Stimulated activated CD4-positive, alpha-beta T cell treated with anti-CD3 and anti-CD28 coated beads, Interleukin-4, amount 100 ng/mL, for 48 hours (primary cell): ENCODE measurements at regions not wholly inside any gene's neighbourhood (a gene's known extent, or its start where the extent isn't known, plus 50 kb on each side); places are given as distances from the start of the nearest gene placed in this dataset.

ENCODE experiments used
- DNase-seq, 2 donors: peaks; one replicate each; pipeline ENCODE4 v3.0.0-alpha.2; 2020; ENCODE audit warnings: low read depth in 2 of 2

DNA sequence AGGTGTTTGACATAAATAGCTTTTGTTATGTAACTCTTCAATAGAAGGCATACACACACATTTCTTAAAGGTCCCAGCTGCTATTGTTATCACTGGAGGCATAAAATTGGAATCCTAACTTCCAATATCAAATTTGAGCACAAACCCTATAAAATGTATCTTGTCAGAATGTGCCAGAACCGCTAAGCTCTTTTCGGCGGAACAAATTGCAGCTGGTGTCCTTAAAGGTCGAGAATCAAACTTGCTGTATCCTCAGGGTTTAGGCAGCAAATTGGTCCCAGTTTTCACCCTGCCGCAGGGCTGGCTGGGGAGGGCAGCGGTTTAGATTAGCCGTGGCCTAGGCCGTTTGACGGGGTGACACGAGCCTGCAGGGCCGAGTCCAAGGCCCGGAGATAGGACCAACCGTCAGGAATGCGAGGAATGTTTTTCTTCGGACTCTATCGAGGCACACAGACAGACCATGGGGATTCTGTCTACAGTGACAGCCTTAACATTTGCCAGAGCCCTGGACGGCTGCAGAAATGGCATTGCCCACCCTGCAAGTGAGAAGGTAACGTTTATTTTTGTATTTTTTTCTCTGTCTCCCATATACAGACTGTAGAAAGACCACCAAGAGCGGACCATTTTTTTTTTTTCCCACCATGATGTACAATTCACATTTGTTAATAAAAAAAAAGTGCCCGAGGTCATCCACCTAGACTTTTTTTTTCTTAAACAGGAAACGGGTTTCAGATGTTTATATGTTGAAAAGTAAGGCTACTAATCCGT lies 297.1 kb downstream of the IRF8 start:
- no peak for DNase-seq

DNA sequence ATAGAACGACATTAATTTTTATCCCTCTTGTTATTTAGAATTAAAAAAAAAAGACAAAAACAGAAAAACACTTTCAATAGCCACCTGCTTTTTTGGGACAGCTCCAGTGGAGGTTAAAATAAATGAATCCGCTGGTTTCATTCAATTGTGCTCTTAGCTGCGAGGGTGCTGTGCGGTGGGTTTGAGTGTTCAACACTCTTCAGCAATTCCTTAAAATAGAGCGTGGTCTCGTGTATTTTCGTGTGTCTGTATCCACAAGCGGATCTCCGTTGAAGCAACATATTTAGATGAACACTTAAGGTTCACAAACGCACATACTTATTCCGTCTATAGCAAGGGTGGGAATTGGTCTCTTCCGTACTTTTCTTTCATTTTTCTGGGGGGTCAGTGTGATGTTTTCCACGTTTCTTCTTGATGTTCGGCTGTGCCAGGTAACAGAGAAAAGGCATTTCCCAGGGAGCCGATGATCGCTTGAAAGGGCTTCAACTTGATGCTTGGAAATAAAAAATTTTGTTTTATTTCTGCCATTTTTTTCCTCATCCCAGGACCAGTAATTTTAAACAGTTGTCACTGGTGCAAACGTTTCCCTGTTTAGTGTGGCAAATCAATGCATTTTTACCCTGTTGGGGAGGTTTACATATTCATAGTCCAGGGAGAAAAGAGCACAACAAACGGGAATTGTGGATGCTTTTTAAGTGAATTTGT lies 297.9 kb downstream of the IRF8 start:
- DNase-seq: no peak

DNA sequence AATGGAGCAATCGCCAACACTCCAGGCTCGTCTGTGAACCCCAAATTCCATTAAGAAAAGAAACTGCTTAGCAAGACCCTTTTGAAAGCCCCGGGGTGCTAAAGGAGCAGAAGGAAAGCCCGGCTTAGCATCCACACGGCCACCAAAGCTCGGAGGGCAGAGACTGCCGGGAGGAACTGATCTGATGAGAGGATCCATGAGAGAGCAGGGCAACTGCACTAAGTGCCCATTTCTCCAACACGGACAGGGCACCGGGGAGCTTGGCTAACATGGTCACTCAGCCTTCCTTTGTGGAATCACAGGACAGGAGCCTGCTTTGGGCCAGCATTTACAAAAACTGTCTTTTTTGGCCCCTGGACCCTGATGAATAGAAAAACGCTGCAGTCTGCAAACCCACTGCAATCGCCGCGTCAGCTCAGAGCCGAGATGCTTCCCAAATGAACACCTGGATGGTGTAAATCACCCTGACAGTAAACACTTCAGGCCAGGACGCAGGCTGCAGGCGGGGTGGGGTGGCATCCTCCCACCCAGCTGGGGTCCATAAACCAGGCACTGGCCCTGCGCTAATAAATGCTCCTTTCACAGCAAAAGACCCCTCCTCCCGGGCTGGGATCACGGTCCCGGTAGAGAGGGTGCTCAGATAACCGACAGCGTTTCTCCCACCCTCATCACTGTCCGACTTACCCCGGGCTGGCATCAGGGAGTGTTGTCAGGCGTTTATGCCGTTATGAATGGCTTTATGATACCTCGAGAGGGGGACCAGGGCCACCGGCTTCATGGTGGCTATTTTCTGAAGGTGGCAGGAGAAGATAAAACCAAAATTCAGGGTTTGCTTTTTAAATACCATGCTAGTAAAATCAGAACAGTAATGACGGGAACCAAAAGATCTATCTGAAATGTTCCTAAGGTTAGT lies 299.5 kb downstream of the IRF8 start:
- DNase-seq: no peak

DNA sequence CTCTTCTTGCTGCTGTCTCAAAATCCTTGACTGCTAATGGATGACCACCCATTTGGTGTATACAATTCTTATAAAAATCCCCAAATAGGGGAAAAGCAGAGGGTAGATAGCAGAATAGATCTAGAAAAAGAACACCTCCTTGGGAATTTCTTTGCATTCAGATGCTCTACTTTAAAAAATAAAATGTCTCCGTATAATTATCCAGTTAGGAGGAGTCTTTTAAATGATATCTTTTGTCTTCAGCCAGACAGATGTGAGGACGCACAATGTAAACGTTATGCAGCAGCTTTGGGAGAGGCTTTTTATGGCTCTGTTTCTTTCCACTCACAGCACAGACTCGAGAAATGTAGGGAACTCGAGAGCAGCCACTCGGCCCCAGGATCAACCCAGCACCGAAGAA lies 300.2 kb downstream of the IRF8 start:
- DNase-seq: no peak

DNA sequence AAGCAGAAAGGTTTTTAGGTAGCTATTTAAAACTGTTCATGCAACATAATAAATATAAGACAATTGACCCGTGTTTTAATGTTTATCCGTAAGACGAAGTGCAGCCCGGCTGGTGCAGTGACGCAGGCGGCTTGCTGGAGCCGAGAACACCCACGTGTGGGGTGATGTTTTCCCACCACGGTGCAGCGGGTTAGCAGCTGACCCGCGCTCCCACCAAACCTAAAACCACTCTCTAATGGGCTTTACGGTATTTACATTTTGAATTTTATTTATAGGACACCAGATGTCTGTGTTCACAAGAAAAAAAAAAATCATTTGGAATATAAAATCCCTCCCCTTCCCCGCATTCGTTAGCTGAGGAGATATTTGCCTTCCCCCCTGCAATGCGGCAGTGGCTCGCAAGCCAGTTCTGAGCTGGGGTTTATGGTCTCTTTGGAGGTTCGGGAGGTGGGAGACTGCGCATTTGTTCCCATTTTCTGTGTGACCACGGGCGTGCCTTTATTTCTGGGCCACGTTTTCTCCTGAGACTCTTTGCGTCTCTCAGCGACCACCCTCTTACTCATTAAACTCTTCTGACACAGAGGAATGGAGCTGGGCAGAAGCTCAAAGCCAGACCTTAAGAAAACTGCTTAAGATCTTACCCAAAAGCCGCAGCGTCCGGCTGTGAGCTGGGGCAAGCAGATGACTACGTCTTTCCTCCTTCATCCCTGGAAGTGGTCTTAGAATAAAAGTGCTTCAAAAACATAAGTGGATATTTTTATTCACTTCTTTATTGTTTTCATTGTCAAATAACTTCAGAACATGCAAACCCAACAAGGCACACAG lies 301.1 kb downstream of the IRF8 start:
- no peak for DNase-seq

DNA sequence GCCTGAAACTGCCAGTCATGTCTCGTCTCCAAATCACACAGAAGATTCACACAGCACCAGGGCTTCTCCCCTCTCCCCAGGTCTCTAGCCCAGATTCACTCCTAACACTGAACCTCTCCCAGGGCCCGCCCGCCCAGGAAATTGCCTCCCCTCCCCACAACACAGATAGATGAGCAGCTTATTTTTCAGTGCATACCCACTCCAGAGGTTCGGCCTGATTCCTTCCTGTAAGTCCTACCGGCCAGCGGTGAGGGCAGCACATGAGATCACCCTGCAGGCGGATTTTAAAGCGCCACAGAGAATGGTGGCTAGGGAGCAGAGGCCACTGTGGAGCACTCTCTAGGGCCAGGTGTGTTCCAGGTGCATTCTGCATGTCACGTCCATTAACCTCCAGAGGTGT lies 301.8 kb downstream of the IRF8 start:
- no peak for DNase-seq

DNA sequence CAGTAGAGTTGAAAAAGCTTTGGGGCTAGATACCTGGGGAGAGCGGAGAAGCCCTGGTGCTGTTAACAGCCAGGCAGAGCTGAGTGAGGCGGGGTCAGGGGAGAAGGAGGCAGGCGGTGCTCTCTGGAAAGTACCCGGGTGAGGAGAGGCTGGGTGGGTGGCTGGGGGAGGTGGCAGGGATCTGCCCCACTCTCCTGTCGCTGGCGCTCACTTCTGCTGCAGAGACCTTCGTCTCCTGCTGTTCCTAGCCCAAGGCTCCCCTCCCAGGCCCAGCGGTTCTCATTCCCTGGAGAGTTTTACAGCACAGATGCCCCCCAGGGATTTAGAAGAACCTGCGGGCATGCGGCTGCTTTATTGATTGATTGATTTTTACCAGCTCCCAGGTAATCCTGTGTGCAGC lies 302.8 kb downstream of the IRF8 start:
- DNase-seq: no peak

DNA sequence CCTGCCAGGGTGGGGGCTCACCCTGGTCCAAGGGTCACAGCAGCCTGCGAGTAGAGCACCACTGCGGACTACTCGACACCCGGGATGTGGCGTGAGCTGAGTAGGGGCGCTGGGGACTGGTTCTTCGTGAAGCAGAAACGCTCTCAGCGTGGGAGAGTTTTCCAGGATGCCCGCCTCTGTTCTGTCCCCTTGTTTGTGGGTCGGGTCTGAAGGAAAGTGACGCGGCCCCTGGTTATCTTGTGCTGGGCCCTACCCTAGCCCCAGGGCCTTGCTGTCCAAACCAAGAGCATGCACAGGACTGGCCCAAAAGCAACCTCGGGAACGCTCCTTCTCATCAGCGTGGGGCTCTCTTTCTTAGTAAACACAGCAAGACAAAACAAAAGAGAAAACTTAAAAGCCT lies 303.3 kb downstream of the IRF8 start:
- no peak for DNase-seq

DNA sequence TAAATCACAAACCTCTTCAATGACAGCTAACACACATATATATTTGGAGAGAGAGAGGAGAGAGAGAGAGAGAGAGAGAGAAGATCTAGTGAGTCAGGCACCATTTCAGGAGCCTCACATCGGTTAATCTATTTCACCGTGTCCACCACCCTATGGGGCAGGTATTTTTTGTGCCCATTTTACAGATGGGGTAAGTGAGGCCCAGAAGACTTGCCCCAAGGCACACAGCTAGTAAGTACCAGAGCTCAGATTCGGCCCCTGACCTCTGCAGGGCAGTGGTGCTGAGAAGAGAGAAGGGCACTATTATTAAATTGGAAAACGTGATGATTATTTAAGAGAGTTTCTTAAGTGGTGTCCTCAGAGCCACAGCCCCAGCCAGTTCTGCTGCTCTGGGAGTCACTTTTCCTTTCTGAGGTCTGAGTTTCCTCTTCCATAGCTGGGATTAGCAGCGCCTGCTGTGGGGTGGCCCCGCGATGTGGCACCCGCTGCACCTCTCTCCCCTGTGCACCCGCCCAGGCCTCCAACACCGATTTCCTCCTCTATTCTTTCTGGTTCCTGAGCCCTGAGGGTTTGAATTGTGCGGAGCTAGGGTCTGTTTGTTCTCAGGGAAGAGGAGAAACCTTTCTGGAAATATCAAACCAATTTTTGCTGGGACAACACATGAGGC lies 303.9 kb downstream of the IRF8 start:
- DNase-seq: no peak

DNA sequence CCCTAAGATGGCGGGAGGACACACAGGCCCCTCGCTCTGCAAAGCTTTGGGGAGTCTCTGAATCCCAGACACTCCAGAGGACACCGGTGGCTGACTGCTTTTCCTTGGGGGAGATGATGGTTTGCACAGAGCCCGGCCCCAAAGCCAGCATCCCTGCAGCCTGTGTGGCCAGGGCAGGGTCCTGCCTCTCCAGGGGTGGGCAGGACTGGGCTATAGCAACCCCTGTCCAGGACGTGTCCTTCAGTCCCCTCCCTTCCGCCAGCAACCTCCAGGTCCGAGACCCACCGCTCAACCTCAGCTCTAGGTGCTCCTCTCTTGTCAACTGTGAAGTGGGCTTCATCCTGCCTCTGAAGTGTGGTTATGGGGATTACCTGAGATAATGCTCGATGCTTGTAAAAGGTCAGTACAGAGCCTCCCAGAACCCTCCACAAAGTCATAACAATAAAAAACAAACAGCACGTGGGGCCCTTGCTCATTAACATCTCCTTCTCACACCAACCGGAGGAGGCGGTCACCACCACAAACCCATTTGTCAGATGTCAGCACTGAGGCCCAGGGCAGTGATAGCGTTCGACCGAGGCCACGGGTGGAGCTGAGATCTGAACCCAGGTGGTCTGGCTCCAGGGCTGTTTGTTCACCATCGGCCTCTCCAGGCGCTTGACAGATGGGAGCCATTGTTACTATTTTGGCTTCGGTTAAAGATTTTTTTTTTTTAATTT lies 304.8 kb downstream of the IRF8 start:
- no peak for DNase-seq

DNA sequence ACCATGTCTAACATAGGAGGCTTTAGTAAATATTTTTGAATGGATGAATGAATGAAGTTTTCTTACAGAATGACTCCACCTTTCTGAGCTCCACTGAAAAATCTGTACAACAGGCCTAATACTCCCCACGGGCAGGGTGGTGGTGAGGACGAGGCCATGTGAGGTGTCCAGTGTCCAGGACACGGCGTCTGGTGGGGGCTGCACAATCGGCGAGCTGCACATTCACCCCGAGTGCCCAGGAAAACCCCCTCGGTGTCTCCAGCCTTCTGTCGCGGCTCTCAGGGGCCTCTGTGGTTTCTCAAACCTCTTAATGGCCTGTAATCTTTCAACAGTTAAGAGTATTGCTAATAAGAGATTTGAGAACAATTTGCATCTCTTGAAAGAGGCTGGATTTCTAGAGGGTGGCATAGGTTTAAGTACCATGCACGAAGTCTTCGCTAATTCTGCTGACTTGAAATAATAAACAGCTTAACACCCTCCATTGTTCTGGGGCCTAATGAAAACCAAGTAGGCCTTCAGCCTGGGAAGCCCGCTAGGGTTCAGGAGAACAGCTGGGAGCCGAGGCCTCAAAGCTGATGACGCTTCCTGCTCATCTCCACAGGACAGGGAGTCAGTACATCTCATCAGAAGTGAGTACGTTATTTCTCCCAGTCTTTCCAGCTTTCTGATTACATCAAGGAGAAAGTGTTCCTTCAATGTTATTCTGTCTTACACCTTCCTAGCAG lies 304.6 kb upstream of the FOXF1 start:
- no peak for DNase-seq

DNA sequence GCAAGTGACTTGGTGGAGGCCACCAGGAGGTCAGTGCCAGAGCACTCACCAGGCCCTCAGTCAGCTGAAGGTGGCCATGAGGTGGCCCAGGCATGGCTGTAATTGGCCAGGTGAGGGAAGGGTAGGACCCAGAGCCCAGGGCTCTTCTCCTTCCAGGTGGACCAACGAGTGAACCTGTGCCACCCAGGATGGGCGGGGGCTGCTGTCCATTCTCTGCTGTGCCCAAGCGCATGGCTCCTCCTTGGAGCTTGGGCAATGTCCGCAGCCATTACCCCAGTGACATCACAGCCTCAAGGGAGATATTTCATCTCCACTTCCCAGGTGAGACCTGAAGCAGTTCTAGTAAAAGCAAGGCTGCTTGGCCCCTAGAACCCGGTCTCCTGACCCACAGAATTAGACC lies 303.0 kb upstream of the FOXF1 start:
- DNase-seq: no peak

DNA sequence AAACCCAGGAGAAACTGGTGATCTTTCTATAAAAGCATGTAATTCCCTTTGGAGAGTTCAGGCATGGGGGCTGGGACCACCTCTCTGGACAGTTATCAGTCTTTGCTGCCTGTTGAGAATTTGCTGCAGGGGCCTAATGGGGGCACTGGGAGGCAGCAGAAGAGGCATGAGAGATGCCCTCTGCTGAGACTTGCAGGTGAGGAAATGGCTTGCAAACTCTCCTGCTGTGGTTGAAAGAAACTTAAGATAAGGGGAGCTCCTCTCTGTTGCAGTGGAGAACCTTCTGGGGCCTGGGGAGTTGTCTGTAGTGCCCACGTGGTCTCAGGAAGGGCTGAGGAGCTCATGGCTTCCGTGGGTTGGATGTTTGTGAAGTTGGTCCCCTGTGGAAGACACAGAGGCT lies 301.1 kb upstream of the FOXF1 start:
- no peak for DNase-seq

DNA sequence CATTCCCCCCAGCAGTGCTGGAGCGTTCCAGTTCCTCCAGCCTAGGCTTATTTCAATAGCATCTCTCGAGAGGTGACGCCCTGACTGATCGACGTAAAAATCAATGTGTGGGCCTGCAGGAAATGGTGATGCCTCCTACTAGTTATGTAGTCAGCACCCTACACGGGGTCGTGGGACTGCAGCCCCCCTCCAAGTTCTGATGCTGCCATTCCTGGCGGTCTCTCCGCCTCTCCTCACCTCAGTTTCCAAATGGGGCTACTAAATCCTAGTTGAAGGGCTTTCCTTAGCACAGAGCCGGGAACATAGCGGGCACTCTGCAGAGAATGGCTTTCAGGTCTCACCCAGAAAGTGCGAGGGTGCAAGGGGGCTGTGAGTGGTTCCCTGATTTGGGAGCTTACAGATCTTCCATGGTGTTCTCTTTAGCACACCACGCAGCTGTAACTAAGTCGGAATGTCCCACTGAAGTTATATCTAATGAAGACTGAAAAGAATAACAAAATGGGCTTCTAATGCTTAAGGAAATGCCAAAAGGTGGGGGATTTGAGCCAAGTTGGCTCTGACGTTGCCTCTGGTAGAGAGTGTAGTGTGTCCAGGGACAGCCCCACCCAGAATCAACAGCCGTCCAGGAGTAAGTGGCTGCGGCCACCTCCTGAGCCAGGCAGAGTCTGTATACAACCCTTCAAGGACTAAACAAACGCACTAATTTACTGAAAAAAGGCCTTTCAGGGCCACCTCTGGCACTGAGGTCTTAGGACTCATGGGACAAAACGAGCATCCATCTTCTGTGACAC lies 299.7 kb upstream of the FOXF1 start:
- no peak for DNase-seq

DNA sequence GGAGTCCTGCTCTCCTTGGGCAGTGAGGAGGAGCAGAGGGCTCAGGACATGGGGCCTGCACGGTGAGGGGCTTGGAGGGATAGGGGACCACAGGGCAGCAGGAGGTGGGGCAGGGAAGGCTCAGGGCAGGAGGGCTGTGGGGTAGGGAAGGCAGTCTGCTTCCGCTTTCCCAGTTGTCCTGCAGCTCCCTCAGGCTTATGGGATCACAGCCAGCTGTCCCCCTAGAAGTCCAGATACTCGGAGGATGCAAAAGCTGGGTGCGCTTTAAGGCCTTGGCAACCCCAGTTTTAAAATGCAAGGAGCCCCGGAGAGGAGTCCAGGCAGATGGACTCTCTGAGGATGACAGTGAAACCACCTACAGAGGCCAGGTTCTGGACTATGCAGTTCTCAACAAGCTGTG lies 299.1 kb upstream of the FOXF1 start:
- DNase-seq: no peak

DNA sequence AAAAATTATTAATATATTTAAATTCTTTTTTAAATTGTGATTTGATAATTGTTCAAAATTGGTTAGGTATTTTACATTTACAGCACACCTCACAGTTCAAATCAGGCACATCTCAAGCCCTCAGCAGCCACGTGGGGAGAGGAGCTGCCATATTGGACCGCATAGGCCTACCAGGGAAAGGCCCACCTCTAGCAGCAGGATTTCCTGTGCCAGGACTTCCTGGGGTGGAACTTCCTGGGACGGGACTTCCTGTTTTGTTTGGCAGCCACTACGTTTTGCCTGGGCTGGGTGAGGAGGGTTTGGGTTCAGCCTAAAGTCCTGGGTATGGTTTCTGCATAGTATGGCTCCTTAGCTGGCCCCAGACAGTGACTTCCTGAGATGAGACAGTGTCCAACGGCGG lies 298.5 kb upstream of the FOXF1 start:
- DNase-seq: no peak

DNA sequence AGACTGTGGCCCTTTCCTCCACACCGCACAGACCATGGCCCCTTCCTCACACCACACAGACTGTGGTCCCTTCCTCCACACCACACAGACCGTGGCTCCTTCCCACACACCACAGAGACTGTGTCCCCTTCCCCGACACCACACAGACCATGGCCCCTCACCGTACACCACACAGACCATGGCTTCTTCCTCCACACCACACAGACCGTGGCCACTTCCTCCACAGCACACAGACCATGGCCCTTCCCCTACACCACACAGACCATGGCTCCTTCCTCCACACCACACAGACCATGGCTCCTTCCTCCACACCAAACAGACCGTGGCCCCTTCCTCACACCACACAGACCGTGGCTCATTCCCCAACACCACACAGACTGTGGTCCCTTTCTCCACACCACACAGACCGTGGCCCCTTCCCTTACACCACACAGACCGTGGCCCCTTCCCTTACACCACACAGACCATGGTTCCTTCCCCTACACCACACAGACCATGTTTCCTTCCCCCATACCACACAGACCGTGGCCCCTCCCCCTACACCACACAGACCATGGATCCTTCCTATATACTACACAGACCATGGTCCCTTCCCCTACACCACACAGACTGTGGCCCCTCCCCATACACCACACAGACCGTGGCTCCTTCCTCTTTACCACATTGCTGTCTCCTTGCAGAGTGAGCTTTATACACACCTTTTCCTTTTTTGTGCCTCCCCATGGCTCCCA lies 297.5 kb upstream of the FOXF1 start:
- DNase-seq: no peak
